HG02938 (cell line): ENCODE measurements at regions not wholly inside any gene's neighbourhood (a gene's known extent, or its start where the extent isn't known, plus 50 kb on each side); places are given as distances from the start of the nearest gene placed in this dataset.
A peak's percentile ranks its signal among the peaks of the same experiment; 100 is the strongest.

Experiments used
- ATAC-seq: cut with Tn5 transposase; IDR thresholded peaks from one replicate; pipeline ENCODE4 v1.9.1; 2021; ENCODE audit warnings: mild to moderate bottlenecking, moderate library complexity; ENCODE audit not compliant: unreplicated experiment

GRCh38 chr6:25035512-25036435 is 100.0 kb upstream of the RIPOR2 start:
- ATAC-seq = peak; percentile 46

DNA sequence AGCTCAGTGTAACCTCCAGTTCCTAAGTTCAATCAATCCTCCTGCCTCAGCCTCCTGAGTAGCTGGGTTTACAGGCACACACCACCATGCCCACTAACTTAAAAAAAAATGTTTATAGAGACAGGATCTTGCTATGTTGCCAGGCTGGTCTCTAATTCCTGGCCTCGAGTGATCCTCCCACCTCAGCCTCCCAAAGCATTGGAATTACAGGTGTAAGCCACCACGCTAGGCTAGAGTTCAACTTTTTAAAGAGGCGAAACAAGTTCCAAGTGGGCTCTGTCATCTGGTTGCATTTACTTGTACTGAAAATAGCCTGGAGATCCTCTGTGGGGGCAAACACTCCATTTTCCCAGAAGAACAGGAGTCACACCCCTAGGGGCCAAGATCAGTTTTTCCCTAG is 100.7 kb upstream of the RIPOR2 start:
- no peak for ATAC-seq

GRCh38 chr6:25038300-25038699 is 102.5 kb upstream of the RIPOR2 start:
- no peak for ATAC-seq

- no peak for ATAC-seq
Measured at GRCh38 chr6:25038999-25039398, 103.2 kb upstream of the RIPOR2 start.

DNA sequence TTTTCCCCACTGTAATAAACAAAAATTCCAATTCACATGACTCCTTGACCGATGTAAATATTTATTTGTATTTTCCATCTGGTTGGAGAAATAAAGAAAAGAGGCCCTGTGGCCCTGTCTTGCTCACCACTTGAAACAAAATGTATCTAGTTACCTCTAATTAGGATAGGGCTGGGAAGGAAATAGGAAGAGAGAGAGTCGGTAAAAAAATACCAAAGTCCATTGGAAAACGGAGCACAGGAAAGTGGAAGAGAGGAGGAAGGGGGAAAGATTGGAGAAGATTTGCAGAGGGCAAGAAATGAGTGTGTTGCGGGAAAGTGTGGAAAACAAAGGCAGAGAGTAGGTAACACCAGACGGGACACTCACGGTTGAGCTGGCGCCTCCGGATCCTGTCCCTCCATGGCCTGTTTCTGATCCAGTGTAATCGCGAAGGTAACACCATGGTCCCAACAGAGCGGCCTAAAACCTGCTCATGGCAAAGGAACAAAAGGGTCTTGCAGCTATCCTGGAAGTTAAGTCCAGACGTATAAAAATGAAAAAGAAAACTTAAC is 105.8 kb upstream of the RIPOR2 start:
- no peak for ATAC-seq

- peak; percentile 44 for ATAC-seq
Measured at GRCh38 chr6:25042036-25042521, 106.3 kb upstream of the RIPOR2 start.

- ATAC-seq = peak; percentile 27
Measured at GRCh38 chr6:25042536-25042935, 106.8 kb upstream of the RIPOR2 start.

DNA sequence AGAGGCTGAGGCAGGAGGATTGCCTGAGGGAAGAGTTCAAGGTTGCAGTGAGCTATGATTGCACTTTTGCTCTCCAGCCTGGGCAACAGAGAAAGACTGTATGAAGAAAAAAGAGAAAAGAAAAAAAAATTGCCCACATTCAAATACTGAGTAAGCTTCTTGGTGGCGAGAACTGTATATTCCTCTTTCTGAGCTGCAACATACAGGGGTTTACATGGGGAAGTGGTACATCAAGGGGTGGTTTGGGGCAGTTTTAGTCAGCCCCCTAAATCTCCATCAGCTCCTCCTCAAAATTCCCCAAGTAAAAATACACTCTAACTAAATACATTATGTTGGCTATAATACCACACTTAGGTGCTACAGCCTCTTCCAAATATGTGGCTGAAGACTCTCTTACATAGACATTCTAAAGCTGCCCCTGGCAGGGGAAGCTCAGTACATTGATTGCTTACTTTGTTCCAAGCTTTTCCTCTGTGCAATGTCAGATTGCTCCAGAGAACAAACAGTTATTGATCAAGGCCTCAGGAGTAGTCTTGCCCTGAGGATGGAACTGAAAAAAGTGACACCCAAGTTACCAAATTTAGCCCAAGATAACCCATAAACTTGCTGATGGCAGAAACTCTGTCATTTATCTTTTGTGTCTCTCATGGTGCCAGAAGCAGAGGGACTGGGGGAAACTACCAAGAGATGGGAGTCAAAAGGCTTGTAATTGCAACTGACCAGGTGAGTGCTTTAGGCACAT is 107.4 kb upstream of the RIPOR2 start:
- ATAC-seq = no peak

GRCh38 chr6:25043892-25044291 is 108.1 kb upstream of the RIPOR2 start:
- ATAC-seq = no peak

DNA sequence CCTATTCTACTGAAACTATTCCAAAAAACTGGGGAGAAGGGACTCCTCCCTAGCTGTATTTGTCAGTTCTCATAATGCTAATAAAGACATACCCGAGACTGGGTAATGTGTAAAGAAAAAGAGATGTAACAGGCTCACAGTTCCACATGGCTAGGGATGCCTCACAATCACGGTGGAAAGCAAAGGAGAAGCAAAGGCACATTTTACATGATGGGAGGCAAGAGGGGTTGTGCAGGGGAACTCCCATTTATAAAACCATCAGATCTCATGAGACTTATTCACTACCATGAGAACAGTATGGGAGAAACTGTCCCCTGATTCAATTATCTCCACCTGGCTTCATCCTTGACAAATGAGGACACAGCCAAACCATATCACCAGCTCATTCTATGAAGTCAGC is 111.2 kb upstream of the RIPOR2 start:
- ATAC-seq = no peak

- no peak for ATAC-seq
Measured at GRCh38 chr6:25050356-25050755, 114.6 kb upstream of the RIPOR2 start.

GRCh38 chr6:25051083-25051482 is 115.3 kb upstream of the RIPOR2 start:
- no peak for ATAC-seq

GRCh38 chr6:25052181-25052580 is 116.4 kb upstream of the RIPOR2 start:
- no peak for ATAC-seq

DNA sequence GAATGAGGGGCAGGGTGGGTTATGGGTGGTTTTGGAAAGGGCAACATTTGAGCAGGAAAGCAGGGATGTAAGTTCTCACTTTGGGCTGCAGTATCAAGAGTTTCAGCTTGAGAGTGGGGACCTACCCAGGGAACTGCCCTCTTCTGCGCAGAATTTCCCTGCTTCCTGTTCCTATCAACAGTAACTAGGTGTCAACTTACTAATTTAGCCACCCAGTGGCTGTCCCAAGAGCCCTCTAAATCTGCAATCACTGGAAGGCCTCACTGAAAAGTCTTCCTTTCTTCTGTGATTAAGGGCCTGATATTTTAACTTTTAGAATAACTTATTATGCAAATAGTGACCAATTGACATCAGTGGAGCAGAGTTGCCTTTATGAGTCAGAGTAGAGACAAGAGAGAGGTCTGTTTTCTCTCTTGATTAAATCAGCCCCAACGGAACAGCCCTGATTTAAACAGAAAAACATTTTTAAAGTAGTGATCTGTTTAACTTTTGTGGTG is 118.2 kb upstream of the RIPOR2 start:
- peak; percentile 63 for ATAC-seq

DNA sequence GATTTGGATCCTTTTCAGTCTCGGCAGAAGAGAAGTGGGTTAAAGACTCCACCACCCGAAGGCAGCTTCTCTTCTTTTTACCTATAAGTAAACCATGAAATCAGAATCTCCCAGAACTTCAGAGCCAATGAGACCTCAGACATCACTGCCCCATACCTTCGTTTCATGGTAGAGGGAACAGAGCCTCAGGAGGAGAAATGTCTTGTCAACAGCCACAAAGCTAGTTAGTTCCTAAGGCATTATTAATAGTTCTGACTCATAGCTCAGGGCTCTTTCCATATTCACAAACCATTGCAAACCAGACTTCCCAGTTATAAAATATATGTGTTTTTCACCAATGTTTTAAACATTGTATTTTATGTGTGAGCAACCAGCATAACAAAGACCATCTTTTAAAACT is 118.7 kb upstream of the RIPOR2 start:
- no peak for ATAC-seq

DNA sequence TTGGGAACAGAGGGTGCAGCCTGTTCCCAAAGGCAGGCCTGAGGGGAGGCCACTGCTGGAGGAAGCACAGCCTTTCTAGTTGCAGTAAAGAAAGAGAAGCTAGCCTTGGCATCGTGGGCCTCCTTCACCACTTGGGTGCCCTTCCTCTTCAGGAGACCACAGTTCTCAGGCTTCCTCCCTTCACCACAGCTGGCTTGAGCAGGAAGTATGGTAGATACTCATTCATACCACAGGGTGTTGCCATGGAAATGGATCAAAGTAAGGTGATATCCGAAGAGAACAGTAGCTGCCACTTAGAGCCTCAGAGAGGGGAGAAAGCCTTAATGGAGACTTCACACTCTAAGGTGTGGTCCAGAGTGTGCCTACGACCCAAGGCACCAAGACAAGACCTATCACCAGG is 120.4 kb upstream of the RIPOR2 start:
- ATAC-seq = peak; percentile 64

- no peak for ATAC-seq
Measured at GRCh38 chr6:25057111-25057905, 121.5 kb upstream of the RIPOR2 start.

- no peak for ATAC-seq
Measured at GRCh38 chr6:25058441-25058840, 122.7 kb upstream of the RIPOR2 start.

DNA sequence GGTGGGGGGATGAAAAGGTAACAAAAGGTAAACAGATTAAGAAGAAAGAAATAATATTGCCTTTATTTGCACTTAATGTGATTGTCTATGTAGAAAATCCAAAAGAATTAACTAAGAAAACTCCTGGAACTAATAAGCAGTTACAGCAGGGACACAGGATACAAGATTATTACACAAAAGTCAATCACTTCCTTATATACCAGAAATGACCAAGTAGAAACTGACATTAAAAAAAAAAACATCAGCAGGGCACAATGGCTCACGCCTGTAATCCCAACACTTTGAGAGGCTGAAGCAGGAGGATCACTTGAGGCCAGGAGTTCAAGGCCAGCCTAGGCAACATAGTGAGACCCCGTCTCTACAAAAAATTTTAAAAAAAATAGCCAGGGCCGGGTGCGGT is 123.2 kb upstream of the RIPOR2 start:
- no peak for ATAC-seq

DNA sequence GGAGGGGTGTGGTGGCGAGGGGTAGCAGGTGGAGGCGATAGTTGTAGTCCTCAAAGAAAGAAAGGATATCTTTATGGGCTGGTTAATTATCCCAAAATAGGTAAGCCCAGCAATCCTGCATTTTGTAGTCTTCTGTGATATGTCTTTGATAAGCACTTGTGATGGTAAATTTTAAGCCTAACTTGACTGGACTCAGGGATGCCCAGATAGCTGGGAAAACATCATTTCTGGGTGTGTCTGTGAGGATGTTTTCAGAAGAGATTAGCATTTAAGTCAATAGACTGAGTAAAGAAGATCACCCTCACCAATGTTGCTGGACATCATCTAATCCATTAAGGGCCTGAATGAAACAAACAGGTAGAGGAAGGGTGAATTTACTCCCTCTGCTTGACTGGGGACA is 124.8 kb upstream of the RIPOR2 start:
- no peak for ATAC-seq
